ENCODE measurements at regions not wholly inside any gene's neighbourhood (a gene's known extent, or its start where the extent isn't known, plus 50 kb on each side); places are given as distances from the start of the nearest gene placed in this dataset.

DNA sequence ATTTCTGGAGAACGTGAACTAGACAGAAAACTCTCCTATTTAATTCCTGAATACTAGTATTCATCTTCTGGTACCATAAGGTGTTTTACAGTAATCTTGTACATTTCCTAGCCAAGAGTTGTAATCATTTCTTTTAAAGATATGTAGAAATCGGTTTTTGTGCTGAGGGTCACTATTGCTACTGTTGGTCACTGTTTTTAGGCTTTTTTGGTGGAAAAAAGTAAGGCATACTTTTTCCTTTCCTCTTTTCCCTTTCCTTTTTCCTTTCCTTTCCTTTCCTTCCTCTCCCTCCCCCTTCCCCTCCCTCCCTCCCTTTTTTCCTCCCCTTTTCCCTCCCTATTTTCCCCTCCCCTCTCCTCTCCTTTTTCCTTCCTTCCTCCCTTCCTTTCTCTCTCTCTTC is 706.4 kb upstream of the GOT2 start:
- no peak for DNase-seq

GRCh38 chr16:59432896-59433295 is 698.8 kb upstream of the GOT2 start:
- DNase-seq, result no peak

GRCh38 chr16:59432276-59432675 is 698.2 kb upstream of the GOT2 start:
- no peak for DNase-seq

DNA sequence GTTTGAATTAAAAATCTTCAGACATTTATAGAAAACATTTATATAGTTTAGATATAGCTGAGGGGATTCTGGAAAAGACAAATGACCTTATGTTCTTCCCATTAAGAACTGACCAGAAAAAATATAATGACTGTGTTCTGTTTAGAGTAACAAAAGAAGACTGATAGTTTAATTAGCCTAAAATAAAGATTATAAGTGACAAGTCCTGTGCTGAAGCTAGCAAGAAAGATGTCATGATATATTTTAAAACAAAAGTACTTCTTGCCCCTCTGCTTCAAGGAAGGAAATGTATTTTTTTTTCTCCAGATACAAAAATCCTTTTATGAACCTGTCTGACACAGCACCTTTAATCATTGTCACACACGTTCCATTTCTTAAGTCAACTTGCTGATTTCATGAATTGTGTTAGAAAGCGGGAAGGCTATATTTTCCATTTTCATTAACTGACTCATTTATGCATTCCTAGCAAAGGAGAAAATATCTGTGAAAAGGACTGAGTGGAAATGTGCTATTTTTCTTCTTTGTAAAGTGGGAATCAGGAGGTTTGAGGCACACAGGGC is 690.7 kb upstream of the GOT2 start:
- no peak for DNase-seq

- DNase-seq, result no peak
Observed at GRCh38 chr16:59411961-59412841, 678.1 kb upstream of the GOT2 start.

- no peak for DNase-seq
Observed at GRCh38 chr16:59410451-59410850, 676.3 kb upstream of the GOT2 start.

DNA sequence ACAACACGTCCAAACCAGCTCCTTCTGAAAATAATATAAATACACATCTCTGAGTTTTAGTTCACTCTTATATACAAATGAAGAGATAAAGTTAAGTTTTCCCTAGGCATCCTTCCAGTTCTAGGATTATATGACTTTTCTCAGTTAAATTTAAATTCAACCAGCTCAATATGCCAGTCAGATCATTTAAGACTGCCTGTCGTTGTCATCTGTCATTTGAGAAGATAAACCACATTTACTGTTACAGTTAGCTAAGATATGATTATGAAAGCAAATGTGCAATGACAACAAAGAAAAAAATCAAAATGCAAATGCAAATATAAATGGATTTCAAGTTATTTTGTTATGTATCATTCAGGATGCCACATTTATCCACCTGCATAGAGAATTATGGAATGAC is 671.7 kb upstream of the GOT2 start:
- DNase-seq, result no peak

GRCh38 chr16:59404509-59404908 is 670.4 kb upstream of the GOT2 start:
- DNase-seq, result no peak

GRCh38 chr16:59400830-59401229 is 666.7 kb upstream of the GOT2 start:
- no peak for DNase-seq

DNA sequence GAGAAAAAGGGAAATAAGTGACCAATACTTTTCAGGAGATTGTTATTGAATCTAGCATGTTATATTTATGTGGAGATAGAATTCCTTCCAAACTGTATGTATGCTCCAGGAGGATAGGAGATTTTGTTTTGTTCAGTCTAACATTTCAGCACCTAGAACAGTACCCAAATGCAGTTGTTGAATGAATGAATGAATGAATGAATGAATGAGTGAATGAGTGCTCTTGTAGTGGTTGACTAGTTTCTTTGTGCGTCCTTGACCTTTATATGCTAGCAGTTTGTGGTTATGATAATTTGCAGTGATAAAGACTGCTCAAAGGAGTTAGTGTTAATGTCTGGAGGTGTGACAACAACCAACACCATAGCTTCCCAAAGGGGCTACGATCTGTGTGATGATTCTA is 663.5 kb upstream of the GOT2 start:
- no peak for DNase-seq

DNA sequence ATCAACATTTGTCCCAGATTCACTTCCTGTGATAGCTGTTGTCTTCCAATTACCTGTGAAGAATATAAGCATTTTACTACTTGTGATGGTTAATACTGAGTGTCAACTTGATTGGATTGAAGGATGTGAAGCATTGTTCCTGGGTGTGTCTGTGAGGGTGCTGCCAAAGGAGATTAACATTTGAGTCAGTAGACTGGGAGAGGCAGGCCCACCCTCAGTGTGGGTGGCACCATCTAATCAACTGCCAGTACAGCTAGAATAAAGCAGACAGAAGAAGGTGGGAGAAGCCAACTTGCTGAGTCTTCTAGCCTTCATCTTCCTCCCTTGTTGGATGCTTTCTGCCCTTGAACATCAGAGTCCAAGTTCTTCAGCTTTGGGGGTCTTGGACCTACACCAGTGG is 660.4 kb upstream of the GOT2 start:
- no peak for DNase-seq

DNA sequence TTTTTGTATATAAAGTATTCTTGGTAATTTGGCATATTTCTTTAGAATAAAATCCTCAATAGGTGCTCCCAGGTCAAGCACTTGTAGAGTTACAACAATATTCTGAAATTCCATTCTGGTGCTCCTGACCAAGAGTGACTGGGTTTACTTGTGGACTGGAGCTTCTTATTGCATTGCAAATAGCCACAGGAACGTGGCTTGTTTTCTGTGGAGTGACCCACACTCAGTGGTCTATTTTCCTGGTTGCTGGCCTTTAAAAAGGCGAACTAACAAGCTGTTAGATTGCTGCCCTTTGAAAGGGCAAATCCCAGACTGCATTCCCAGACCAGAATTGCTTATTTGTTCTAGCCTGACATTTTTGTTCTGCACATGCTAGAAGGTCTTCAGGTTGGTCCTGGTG is 658.8 kb upstream of the GOT2 start:
- no peak for DNase-seq

GRCh38 chr16:59391617-59392364 is 657.7 kb upstream of the GOT2 start:
- no peak for DNase-seq

DNA sequence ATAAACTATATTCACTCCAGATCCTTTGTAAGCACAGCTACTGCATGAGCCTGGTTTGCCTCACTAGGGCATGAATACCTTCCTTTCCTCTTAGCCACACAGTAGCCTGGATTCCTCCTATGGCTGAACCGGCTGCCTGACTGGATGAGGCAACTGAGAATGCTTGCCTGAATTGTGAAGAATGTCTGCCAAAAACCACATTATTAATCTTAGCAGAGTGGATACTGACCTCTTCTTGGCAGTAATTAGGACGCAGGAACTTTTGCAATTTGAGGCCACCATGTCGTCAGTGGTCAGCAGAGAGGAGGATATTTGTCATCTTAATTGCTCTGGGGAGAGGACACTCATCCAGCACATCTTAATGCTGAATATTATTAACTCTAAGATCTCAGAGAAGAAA is 651.8 kb upstream of the GOT2 start:
- DNase-seq, result no peak

GRCh38 chr16:59385491-59385890 is 651.4 kb upstream of the GOT2 start:
- DNase-seq, result no peak

DNA sequence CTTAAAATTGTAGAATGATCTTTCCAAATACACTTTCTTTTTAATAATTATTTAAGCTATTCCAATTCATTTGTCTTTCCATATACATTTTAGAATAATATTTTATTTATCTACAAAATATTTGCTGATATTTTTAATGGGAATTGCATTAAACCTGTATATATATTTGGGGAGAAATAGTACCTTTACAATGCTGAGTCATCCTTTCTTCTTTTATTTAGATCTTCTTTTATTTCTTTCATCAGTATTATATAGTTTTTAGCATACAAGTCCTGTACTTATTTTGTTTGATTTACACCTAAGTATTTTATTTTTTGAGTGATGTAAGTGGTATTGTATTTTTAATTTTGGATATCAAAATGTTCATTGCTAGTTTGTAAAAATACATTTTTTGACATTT is 639.5 kb upstream of the GOT2 start:
- DNase-seq, result no peak

- no peak for DNase-seq
Observed at GRCh38 chr16:59370717-59371116, 636.6 kb upstream of the GOT2 start.

- no peak for DNase-seq
Observed at GRCh38 chr16:59369523-59369922, 635.4 kb upstream of the GOT2 start.

GRCh38 chr16:59368586-59368985 is 634.5 kb upstream of the GOT2 start:
- no peak for DNase-seq

- DNase-seq, result no peak
Observed at GRCh38 chr16:59356709-59357108, 622.6 kb upstream of the GOT2 start.

GRCh38 chr16:59356144-59356543 is 622.0 kb upstream of the GOT2 start:
- no peak for DNase-seq

GRCh38 chr16:59355704-59356103 is 621.6 kb upstream of the GOT2 start:
- DNase-seq, result no peak

- no peak for DNase-seq
Observed at GRCh38 chr16:59351305-59351903, 617.3 kb upstream of the GOT2 start.

GRCh38 chr16:59350670-59351069 is 616.6 kb upstream of the GOT2 start:
- no peak for DNase-seq

All from SHP77 treated with DMSO at 0.1 percent for 48 hours (cell line).